HepG2 (cell line): ENCODE measurements at regions not wholly inside any gene's neighbourhood (a gene's known extent, or its start where the extent isn't known, plus 50 kb on each side); places are given as distances from the start of the nearest gene placed in this dataset.

ENCODE experiments used
- ZNF724P ChIP-seq: sonication (generic); formaldehyde crosslinking; IDR thresholded peaks from 2 replicates; pipeline ENCODE4 v1.8.0; 2022; ENCODE audit warnings: missing genetic modification reagents, borderline replicate concordance
- ZNF775 ChIP-seq: sonication (generic); formaldehyde crosslinking; IDR thresholded peaks from 2 replicates; pipeline ENCODE4 v1.4.0; 2020; ENCODE audit warnings: missing genetic modification reagents, mild to moderate bottlenecking, moderate library complexity, borderline replicate concordance
- TF ChIP-seq, protein P1 (sequence below): sonication (generic); formaldehyde crosslinking; conservative IDR thresholded peaks from 2 replicates; pipeline ENCODE4 v1.8.0; 2022; ENCODE audit warnings: low read depth, missing genetic modification reagents
- TF ChIP-seq, protein P2 (sequence below): sonication (generic); formaldehyde crosslinking; IDR thresholded peaks from 2 replicates; pipeline ENCODE4 v1.5.0; 2020; ENCODE audit warnings: mild to moderate bottlenecking, missing genetic modification reagents, moderate library complexity

DNA sequence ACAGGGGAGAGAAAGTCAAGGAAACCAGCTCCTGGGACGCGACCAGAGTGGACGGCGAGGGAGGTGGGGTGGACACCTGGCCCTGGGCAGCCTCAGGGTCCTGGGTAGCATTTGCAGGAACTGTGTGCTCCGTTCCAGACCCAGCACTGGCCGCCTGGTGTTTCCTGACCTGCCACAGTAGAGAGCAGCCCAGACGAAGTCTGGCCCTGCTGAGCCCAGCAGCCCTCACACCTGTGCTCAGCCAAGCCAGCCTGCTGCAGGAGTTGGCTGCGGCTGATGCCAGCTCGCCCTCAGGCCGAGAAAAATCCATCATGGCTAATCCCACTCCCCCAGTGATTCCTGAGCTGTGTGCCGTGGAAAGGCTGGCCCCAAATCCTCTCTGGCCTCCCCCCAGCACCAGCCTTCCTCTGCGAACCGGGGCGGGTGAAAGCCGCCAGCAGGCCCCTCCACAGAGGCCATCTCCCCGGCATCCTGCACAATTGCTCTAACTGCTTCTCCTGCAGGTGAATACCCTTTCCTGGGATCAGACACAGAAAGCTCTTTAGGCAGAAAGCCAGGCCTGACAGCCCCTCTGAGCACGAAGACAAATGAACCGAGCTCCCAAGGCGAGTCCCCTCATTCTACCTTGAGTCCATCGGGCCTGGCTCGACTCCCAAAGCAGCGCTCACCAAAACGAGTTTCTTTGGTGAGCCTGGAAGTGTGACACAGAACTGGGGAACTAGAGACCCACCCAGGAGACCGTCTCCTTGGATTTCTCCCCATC is 88.6 kb downstream of the RTL6 start:
- TF ChIP-seq, protein P1, sequence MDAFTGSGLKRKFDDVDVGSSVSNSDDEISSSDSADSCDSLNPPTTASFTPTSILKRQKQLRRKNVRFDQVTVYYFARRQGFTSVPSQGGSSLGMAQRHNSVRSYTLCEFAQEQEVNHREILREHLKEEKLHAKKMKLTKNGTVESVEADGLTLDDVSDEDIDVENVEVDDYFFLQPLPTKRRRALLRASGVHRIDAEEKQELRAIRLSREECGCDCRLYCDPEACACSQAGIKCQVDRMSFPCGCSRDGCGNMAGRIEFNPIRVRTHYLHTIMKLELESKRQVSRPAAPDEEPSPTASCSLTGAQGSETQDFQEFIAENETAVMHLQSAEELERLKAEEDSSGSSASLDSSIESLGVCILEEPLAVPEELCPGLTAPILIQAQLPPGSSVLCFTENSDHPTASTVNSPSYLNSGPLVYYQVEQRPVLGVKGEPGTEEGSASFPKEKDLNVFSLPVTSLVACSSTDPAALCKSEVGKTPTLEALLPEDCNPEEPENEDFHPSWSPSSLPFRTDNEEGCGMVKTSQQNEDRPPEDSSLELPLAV (CRISPR knock-in tag): no peak
- TF ChIP-seq ZNF775 (CRISPR knock-in tag) (no peak), ZNF724P (CRISPR knock-in tag) (no peak)
- TF ChIP-seq, protein P2, sequence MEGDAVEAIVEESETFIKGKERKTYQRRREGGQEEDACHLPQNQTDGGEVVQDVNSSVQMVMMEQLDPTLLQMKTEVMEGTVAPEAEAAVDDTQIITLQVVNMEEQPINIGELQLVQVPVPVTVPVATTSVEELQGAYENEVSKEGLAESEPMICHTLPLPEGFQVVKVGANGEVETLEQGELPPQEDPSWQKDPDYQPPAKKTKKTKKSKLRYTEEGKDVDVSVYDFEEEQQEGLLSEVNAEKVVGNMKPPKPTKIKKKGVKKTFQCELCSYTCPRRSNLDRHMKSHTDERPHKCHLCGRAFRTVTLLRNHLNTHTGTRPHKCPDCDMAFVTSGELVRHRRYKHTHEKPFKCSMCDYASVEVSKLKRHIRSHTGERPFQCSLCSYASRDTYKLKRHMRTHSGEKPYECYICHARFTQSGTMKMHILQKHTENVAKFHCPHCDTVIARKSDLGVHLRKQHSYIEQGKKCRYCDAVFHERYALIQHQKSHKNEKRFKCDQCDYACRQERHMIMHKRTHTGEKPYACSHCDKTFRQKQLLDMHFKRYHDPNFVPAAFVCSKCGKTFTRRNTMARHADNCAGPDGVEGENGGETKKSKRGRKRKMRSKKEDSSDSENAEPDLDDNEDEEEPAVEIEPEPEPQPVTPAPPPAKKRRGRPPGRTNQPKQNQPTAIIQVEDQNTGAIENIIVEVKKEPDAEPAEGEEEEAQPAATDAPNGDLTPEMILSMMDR (CRISPR knock-in tag): no peak
